Liver (tissue), 3 donors: ENCODE measurements at regions not wholly inside any gene's neighbourhood (a gene's known extent, or its start where the extent isn't known, plus 50 kb on each side); places are given as distances from the start of the nearest gene placed in this dataset.

ENCODE experiments used
- CTCF ChIP-seq: fragments of 150-350 bp; IDR thresholded peaks from 2 replicates; pipeline ENCODE4 v1.5.1; 2017; ENCODE audit warnings: improper control_type of control experiment, low read depth, low read length; ENCODE audit not compliant: missing input control
- EGR1 ChIP-seq, 2 donors: IDR thresholded peaks; 2 replicates each; pipeline ENCODE4 v1.6.1; 2016 to 2018; ENCODE audit warnings: antibody characterized with exemption in 2 of 2, low read depth in 2 of 2
- GABPA ChIP-seq, 2 donors: IDR thresholded peaks in 1 of 2; conservative IDR thresholded peaks in 1 of 2; 2 replicates each; pipeline ENCODE4 v1.6.1; 2016; ENCODE audit warnings: antibody characterized with exemption in 2 of 2, mild to moderate bottlenecking in 1 of 2, moderate library complexity in 1 of 2
- JUND ChIP-seq, 2 donors: IDR thresholded peaks; 2 replicates each; pipeline ENCODE4 v1.6.1; 2016; ENCODE audit warnings: antibody characterized with exemption in 2 of 2
- MAX ChIP-seq: IDR thresholded peaks from 2 replicates; pipeline ENCODE4 v1.6.1; 2016; ENCODE audit warnings: antibody characterized with exemption
- REST ChIP-seq: IDR thresholded peaks from 2 replicates; pipeline ENCODE4 v1.6.1; 2016; ENCODE audit warnings: antibody characterized with exemption, mild to moderate bottlenecking
- RXRA ChIP-seq, 2 donors: IDR thresholded peaks; 2 replicates each; pipeline ENCODE4 v1.6.1; 2017 to 2018; ENCODE audit warnings: antibody characterized with exemption in 2 of 2, mild to moderate bottlenecking in 1 of 2
- YY1 ChIP-seq: IDR thresholded peaks from 2 replicates; pipeline ENCODE4 v1.6.1; 2016; ENCODE audit warnings: antibody characterized with exemption, mild to moderate bottlenecking
- donor health status: healthy.
- donor health status: healthy.

- no peak for TF ChIP-seq CTCF
- no peak for TF ChIP-seq GABPA (IDR thresholded peaks at IDR 0.05 in 1 of 2, conservative IDR thresholded peaks at IDR 0.05 in 1 of 2)
- TF ChIP-seq REST, result no peak
- no peak for TF ChIP-seq JUND (IDR thresholded peaks at IDR 0.05)
- TF ChIP-seq YY1, result no peak
- TF ChIP-seq MAX, result no peak
- TF ChIP-seq RXRA (IDR thresholded peaks at IDR 0.05), result no peak
- TF ChIP-seq EGR1 (IDR thresholded peaks at IDR 0.05; ENCODE audit: low read depth in 2 of 2), result no peak
Observed at GRCh38 chr2:38473333-38474005, 96.4 kb upstream of the ATL2 start.
